GM12873 (cell line): ENCODE measurements at regions not wholly inside any gene's neighbourhood (a gene's known extent, or its start where the extent isn't known, plus 50 kb on each side); places are given as distances from the start of the nearest gene placed in this dataset.

Experiments
- CTCF ChIP-seq: IDR thresholded peaks from 2 replicates; pipeline ENCODE4 v1.5.1; 2012; ENCODE audit warnings: low read depth, mild to moderate bottlenecking, moderate library complexity, low read length, control low read depth; ENCODE audit not compliant: insufficient read depth; ENCODE audit errors: missing control alignments

GRCh38 chr5:67605730-67606585 is 409.4 kb upstream of the CD180 start:
- TF ChIP-seq CTCF = no peak

- TF ChIP-seq CTCF = no peak
These were observed 394.9 kb upstream of the CD180 start for GRCh38 chr5:67591491-67591890.

- no peak for TF ChIP-seq CTCF
These were observed 391.8 kb upstream of the CD180 start for GRCh38 chr5:67588389-67588788.

- TF ChIP-seq CTCF = no peak
These were observed 384.6 kb upstream of the CD180 start for GRCh38 chr5:67581203-67581602.

GRCh38 chr5:67578011-67578410 is 381.4 kb upstream of the CD180 start:
- TF ChIP-seq CTCF = no peak

GRCh38 chr5:67577424-67577823 is 380.8 kb upstream of the CD180 start:
- no peak for TF ChIP-seq CTCF

GRCh38 chr5:67576112-67576511 is 379.5 kb upstream of the CD180 start:
- TF ChIP-seq CTCF = no peak
